ENCODE measurements at regions not wholly inside any gene's neighbourhood (a gene's known extent, or its start where the extent isn't known, plus 50 kb on each side); places are given as distances from the start of the nearest gene placed in this dataset.

DNA sequence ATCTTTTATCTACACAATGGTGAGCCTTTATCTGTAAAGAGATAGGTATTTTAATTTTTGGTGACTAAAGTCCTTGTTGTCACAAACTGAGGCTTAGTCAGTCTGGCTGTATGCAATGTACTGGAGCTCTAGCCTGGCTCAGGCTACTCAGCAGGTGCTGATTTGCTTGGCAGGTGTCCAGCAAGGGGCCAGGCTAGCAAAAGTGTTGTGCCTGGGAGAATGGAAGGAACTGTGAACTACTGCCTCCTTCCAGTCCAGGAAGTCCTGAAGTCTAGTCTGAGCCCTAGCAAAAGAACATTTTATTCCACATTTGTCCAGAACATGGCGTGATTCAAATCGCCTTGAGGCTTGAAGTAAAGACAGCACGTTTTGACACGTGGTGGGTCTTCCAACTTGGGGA, 260.5 kb downstream of the CCDC85A start:
- H3K27ac ChIP-seq, result no peak overlapping the region
- Mint-ChIP-seq H3K36me3 (no peaks in the 10 kb centered on the region), H3K9me3 (no peaks in the 10 kb centered on the region), H3K4me3 (no peak overlapping the region), H3K4me1 (peaks cover 3% of the 10 kb centered on the region), H3K27ac (no peak overlapping the region), H3K27me3 (ENCODE audit: insufficient read depth, low read depth) (peaks cover 2% of the 10 kb centered on the region)
- H3K27me3 ChIP-seq, result no peaks in the 10 kb centered on the region
- peak; percentile 7 for DNase-seq (ENCODE audit: low spot score)
- no peaks in the 10 kb centered on the region for H4K20me1 ChIP-seq (ENCODE audit: low read depth)
- H3K9me3 ChIP-seq (ENCODE audit: low read depth), result no peaks in the 10 kb centered on the region
- peaks cover 7% of the 10 kb centered on the region for H3F3A ChIP-seq (ENCODE audit: low read depth)
- peaks cover 9% of the 10 kb centered on the region for H3K4me1 ChIP-seq
- H3K36me3 ChIP-seq, result no peaks in the 10 kb centered on the region
- no peaks in the 10 kb centered on the region for H3K79me2 ChIP-seq (ENCODE audit: low read depth)
- TF ChIP-seq EZH2 (IDR thresholded peaks at IDR 0.05), result no peak
- TF ChIP-seq, protein P1, sequence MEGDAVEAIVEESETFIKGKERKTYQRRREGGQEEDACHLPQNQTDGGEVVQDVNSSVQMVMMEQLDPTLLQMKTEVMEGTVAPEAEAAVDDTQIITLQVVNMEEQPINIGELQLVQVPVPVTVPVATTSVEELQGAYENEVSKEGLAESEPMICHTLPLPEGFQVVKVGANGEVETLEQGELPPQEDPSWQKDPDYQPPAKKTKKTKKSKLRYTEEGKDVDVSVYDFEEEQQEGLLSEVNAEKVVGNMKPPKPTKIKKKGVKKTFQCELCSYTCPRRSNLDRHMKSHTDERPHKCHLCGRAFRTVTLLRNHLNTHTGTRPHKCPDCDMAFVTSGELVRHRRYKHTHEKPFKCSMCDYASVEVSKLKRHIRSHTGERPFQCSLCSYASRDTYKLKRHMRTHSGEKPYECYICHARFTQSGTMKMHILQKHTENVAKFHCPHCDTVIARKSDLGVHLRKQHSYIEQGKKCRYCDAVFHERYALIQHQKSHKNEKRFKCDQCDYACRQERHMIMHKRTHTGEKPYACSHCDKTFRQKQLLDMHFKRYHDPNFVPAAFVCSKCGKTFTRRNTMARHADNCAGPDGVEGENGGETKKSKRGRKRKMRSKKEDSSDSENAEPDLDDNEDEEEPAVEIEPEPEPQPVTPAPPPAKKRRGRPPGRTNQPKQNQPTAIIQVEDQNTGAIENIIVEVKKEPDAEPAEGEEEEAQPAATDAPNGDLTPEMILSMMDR (IDR thresholded peaks at IDR 0.05), result no peak
- no peak for TF ChIP-seq EZH2phosphoT487 (IDR thresholded peaks at IDR 0.05)
- H2AFZ ChIP-seq (replicated peaks), result no peak overlapping the region
- H3K4me3 ChIP-seq, result no peak overlapping the region
- no peak overlapping the region for H3K9ac ChIP-seq
- H3K4me2 ChIP-seq, result no peak overlapping the region

- TF ChIP-seq EZH2 (IDR thresholded peaks at IDR 0.05), result no peak
- no peak for TF ChIP-seq EZH2phosphoT487 (IDR thresholded peaks at IDR 0.05)
- TF ChIP-seq, protein P1 (IDR thresholded peaks at IDR 0.05), result no peak
- Histone ChIP-seq H3K36me3 (no peaks in the 10 kb centered on the region), H3K9ac (no peak overlapping the region), H3K79me2 (ENCODE audit: low read depth) (no peaks in the 10 kb centered on the region), H3K9me3 (ENCODE audit: low read depth) (no peaks in the 10 kb centered on the region), H3F3A (ENCODE audit: low read depth) (peaks cover 12% of the 10 kb centered on the region), H3K27me3 (no peaks in the 10 kb centered on the region), H3K4me2 (peak overlapping the region; percentile 48), H4K20me1 (ENCODE audit: low read depth) (no peaks in the 10 kb centered on the region), H3K4me3 (no peak overlapping the region), H2AFZ (replicated peaks) (peak overlapping the region; percentile 69), H3K4me1 (peaks cover 19% of the 10 kb centered on the region), H3K27ac (peak overlapping the region; percentile 52)
- no peak for DNase-seq (ENCODE audit: low spot score)
- peaks cover 3% of the 10 kb centered on the region for H3K4me1 Mint-ChIP-seq
- H3K27ac Mint-ChIP-seq, result no peak overlapping the region
- H3K27me3 Mint-ChIP-seq (ENCODE audit: insufficient read depth, low read depth), result peaks cover 4% of the 10 kb centered on the region
- H3K9me3 Mint-ChIP-seq, result no peaks in the 10 kb centered on the region
- no peaks in the 10 kb centered on the region for H3K36me3 Mint-ChIP-seq
- no peak overlapping the region for H3K4me3 Mint-ChIP-seq
Observed at GRCh38 chr2:56448403-56449001, 264.7 kb downstream of the CCDC85A start.

DNA sequence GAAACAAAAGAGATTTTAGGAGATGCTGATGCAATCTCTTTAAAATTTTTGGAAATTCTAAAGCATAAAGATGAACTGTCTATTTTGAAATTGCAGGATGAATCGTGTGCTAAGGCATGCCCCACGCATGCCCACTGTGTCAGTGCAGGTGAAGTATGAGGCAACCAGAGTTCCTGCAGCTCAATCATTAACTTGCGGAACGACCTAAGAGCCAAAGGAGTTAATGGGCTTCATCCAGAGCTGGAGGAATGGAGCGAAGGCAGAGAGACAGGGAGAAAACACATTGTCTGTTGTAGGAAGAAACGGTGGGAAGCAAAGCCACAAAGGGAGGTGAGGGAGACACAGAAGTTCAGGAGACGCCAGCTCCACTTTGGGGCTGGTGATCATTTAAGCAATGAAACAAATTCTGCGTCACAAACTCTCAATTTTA, 265.2 kb downstream of the CCDC85A start:
- peaks cover 19% of the 10 kb centered on the region for H3K4me1 ChIP-seq
- H3K4me1 Mint-ChIP-seq, result peaks cover 3% of the 10 kb centered on the region
- no peaks in the 10 kb centered on the region for H3K27me3 ChIP-seq
- peak overlapping the region; percentile 48 for H3K4me2 ChIP-seq
- H3K79me2 ChIP-seq (ENCODE audit: low read depth), result no peaks in the 10 kb centered on the region
- no peak overlapping the region for H3K9ac ChIP-seq
- TF ChIP-seq EZH2phosphoT487 (IDR thresholded peaks at IDR 0.05), result no peak
- TF ChIP-seq, protein P1 (IDR thresholded peaks at IDR 0.05), result no peak
- no peak for TF ChIP-seq EZH2 (IDR thresholded peaks at IDR 0.05)
- peak; percentile 21 for DNase-seq (ENCODE audit: low spot score)
- H3K4me3 ChIP-seq, result no peak overlapping the region
- H3K9me3 Mint-ChIP-seq, result no peaks in the 10 kb centered on the region
- H3K27ac Mint-ChIP-seq, result no peak overlapping the region
- H3K9me3 ChIP-seq (ENCODE audit: low read depth), result no peaks in the 10 kb centered on the region
- H3K27ac ChIP-seq, result peak overlapping the region; percentile 52
- H3F3A ChIP-seq (ENCODE audit: low read depth), result peaks cover 12% of the 10 kb centered on the region
- H2AFZ ChIP-seq (replicated peaks), result peak overlapping the region; percentile 69
- H3K36me3 Mint-ChIP-seq, result no peaks in the 10 kb centered on the region
- H4K20me1 ChIP-seq (ENCODE audit: low read depth), result no peaks in the 10 kb centered on the region
- peaks cover 4% of the 10 kb centered on the region for H3K27me3 Mint-ChIP-seq (ENCODE audit: insufficient read depth, low read depth)
- H3K4me3 Mint-ChIP-seq, result no peak overlapping the region
- H3K36me3 ChIP-seq, result no peaks in the 10 kb centered on the region
